GM23338 (cell line): ENCODE measurements at regions not wholly inside any gene's neighbourhood (a gene's known extent, or its start where the extent isn't known, plus 50 kb on each side); places are given as distances from the start of the nearest gene placed in this dataset.
A peak's percentile ranks its signal among the peaks of the same experiment; 100 is the strongest.

Experiments
- ATAC-seq: fragments of 200-7000 bp; cut with Tn5 transposase; 3 replicates; pipeline ENCODE4 v1.9.1; 2020
- DNase-seq: peaks from one replicate; pipeline ENCODE4 v3.0.0-alpha.2; 2015; ENCODE audit warnings: low spot score
- H2AFZ ChIP-seq: fragments of 200-600 bp; sonication (generic); 2 replicates; pipeline ENCODE4 v1.8.0; 2016; ENCODE audit warnings: antibody characterized with exemption, mild to moderate bottlenecking, moderate library complexity
- H3F3A ChIP-seq: fragments of 200-600 bp; sonication (generic); replicated peaks from 2 replicates; pipeline ENCODE4 v1.8.0; 2017; ENCODE audit warnings: antibody characterized with exemption, mixed run types, low read depth
- H3K27ac ChIP-seq: fragments of 200-600 bp; sonication (generic); 2 replicates; pipeline ENCODE4 v1.6.1; 2016; ENCODE audit warnings: low read depth
- H3K27me3 ChIP-seq: fragments of 200-600 bp; sonication (generic); 2 replicates; pipeline ENCODE4 v1.8.0; 2016; ENCODE audit warnings: mild to moderate bottlenecking, mixed run types, moderate library complexity; ENCODE audit not compliant: insufficient read depth
- H3K36me3 ChIP-seq: fragments of 200-600 bp; sonication (generic); 2 replicates; pipeline ENCODE4 v1.8.0; 2016; ENCODE audit warnings: mild to moderate bottlenecking; ENCODE audit not compliant: insufficient read depth
- H3K4me1 ChIP-seq: fragments of 200-600 bp; sonication (generic); 2 replicates; pipeline ENCODE4 v1.8.0; 2016; ENCODE audit warnings: mild to moderate bottlenecking, moderate library complexity; ENCODE audit not compliant: insufficient read depth
- H3K4me2 ChIP-seq: fragments of 200-600 bp; sonication (generic); 2 replicates; pipeline ENCODE4 v1.7.1; 2017; ENCODE audit warnings: mixed run types
- H3K4me3 ChIP-seq: fragments of 200-600 bp; sonication (generic); 2 replicates; pipeline ENCODE4 v1.6.1; 2016; ENCODE audit warnings: mixed run types
- H3K79me2 ChIP-seq: fragments of 200-600 bp; sonication (generic); replicated peaks from 2 replicates; pipeline ENCODE4 v1.8.0; 2017; ENCODE audit warnings: mild to moderate bottlenecking; ENCODE audit not compliant: insufficient read depth
- H3K9me2 ChIP-seq: fragments of 200-600 bp; sonication (generic); 2 replicates; pipeline ENCODE4 v1.8.0; 2017; ENCODE audit not compliant: insufficient read depth
- H4K20me1 ChIP-seq: fragments of 200-600 bp; sonication (generic); replicated peaks from 2 replicates; pipeline ENCODE4 v1.8.0; 2017; ENCODE audit warnings: mild to moderate bottlenecking; ENCODE audit not compliant: insufficient read depth
- H3K27ac Mint-ChIP-seq: 2 replicates; pipeline ENCODE4 v1.8.0; 2020; ENCODE audit warnings: inconsistent platforms, mild to moderate bottlenecking, moderate library complexity, mixed read lengths
- H3K27me3 Mint-ChIP-seq: 3 replicates; pipeline ENCODE4 v1.8.0; 2022; ENCODE audit warnings: low read depth, mild to moderate bottlenecking, moderate library complexity, mixed read lengths, inconsistent platforms; ENCODE audit not compliant: insufficient read depth, poor library complexity
- H3K36me3 Mint-ChIP-seq: 3 replicates; pipeline ENCODE4 v1.8.0; 2021; ENCODE audit warnings: low read depth, mild to moderate bottlenecking, inconsistent platforms, moderate library complexity, mixed read lengths
- H3K4me1 Mint-ChIP-seq: 3 replicates; pipeline ENCODE4 v1.8.0; 2020; ENCODE audit warnings: mild to moderate bottlenecking, inconsistent platforms, mixed read lengths
- H3K4me3 Mint-ChIP-seq: 3 replicates; pipeline ENCODE4 v1.8.0; 2021; ENCODE audit warnings: moderate library complexity, mild to moderate bottlenecking, inconsistent platforms, mixed read lengths
- H3K9me3 Mint-ChIP-seq: 3 replicates; pipeline ENCODE4 v1.8.0; 2020; ENCODE audit warnings: moderate library complexity, mild to moderate bottlenecking, inconsistent platforms, mixed read lengths
- CTCF ChIP-seq, 2 experiments: fragments of 200-600 bp in 1 of 2; sonication (generic) in 1 of 2; conservative IDR thresholded peaks; 2 replicates each; pipeline versions ENCODE4 v1.5.1 to v1.6.1; 2016 to 2017; ENCODE audit warnings: antibody characterized with exemption in 2 of 2, low read depth in 2 of 2, mild to moderate bottlenecking in 2 of 2, moderate library complexity in 1 of 2
- JUNB ChIP-seq: IDR thresholded peaks from one replicate; pipeline ENCODE4 v1.6.1; 2016; ENCODE audit warnings: antibody characterized with exemption; ENCODE audit not compliant: unreplicated experiment
- STAT1 ChIP-seq: IDR thresholded peaks from one replicate; pipeline ENCODE4 v1.6.1; 2016; ENCODE audit warnings: antibody characterized with exemption; ENCODE audit not compliant: unreplicated experiment
- ZNF114 ChIP-seq: fragments of 250-450 bp; sonication (Bioruptor Pico); IDR thresholded peaks from 2 replicates; pipeline ENCODE4 v1.5.0; 2020; ENCODE audit warnings: mild to moderate bottlenecking, moderate library complexity
- TF ChIP-seq, protein P1 (sequence below): fragments of 250-450 bp; sonication (Bioruptor Pico); IDR thresholded peaks from 2 replicates; pipeline ENCODE4 v1.5.0; 2020; ENCODE audit warnings: mild to moderate bottlenecking, moderate library complexity

DNA sequence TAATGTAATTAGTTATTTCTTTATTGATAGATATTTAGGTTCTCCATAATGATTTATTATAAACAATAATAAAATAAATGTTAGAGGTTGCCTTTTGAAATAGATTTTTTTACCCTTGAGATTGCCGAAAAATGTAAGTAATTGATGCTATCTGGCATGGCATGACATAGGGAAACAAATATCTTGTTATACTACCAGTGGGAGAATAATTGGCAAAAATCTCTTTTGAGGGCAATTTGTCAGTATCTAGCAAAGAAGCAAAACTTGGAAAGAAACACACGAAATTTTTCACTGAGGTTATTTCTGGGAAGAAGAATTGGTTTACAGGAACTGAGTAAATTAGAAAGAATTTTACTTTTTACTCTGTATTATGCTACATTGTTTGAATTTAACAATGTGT lies 547.2 kb upstream of the SETBP1 start (continued):
- TF ChIP-seq, protein P1, sequence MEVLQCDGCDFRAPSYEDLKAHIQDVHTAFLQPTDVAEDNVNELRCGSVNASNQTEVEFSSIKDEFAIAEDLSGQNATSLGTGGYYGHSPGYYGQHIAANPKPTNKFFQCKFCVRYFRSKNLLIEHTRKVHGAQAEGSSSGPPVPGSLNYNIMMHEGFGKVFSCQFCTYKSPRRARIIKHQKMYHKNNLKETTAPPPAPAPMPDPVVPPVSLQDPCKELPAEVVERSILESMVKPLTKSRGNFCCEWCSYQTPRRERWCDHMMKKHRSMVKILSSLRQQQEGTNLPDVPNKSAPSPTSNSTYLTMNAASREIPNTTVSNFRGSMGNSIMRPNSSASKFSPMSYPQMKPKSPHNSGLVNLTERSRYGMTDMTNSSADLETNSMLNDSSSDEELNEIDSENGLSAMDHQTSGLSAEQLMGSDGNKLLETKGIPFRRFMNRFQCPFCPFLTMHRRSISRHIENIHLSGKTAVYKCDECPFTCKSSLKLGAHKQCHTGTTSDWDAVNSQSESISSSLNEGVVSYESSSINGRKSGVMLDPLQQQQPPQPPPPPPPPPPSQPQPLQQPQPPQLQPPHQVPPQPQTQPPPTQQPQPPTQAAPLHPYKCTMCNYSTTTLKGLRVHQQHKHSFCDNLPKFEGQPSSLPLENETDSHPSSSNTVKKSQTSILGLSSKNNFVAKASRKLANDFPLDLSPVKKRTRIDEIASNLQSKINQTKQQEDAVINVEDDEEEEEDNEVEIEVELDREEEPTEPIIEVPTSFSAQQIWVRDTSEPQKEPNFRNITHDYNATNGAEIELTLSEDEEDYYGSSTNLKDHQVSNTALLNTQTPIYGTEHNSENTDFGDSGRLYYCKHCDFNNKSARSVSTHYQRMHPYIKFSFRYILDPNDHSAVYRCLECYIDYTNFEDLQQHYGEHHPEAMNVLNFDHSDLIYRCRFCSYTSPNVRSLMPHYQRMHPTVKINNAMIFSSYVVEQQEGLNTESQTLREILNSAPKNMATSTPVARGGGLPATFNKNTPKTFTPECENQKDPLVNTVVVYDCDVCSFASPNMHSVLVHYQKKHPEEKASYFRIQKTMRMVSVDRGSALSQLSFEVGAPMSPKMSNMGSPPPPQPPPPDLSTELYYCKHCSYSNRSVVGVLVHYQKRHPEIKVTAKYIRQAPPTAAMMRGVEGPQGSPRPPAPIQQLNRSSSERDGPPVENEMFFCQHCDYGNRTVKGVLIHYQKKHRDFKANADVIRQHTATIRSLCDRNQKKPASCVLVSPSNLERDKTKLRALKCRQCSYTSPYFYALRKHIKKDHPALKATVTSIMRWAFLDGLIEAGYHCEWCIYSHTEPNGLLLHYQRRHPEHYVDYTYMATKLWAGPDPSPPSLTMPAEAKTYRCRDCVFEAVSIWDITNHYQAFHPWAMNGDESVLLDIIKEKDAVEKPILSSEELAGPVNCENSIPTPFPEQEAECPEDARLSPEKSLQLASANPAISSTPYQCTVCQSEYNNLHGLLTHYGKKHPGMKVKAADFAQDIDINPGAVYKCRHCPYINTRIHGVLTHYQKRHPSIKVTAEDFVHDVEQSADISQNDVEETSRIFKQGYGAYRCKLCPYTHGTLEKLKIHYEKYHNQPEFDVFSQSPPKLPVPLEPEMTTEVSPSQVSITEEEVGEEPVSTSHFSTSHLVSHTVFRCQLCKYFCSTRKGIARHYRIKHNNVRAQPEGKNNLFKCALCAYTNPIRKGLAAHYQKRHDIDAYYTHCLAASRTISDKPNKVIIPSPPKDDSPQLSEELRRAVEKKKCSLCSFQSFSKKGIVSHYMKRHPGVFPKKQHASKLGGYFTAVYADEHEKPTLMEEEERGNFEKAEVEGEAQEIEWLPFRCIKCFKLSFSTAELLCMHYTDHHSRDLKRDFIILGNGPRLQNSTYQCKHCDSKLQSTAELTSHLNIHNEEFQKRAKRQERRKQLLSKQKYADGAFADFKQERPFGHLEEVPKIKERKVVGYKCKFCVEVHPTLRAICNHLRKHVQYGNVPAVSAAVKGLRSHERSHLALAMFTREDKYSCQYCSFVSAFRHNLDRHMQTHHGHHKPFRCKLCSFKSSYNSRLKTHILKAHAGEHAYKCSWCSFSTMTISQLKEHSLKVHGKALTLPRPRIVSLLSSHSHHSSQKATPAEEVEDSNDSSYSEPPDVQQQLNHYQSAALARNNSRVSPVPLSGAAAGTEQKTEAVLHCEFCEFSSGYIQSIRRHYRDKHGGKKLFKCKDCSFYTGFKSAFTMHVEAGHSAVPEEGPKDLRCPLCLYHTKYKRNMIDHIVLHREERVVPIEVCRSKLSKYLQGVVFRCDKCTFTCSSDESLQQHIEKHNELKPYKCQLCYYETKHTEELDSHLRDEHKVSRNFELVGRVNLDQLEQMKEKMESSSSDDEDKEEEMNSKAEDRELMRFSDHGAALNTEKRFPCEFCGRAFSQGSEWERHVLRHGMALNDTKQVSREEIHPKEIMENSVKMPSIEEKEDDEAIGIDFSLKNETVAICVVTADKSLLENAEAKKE = no peak
- TF ChIP-seq CTCF (conservative IDR thresholded peaks at IDR 0.05; ENCODE audit: low read depth in 2 of 2) (no peak), STAT1 (no peak), ZNF114 (CRISPR knock-in tag) (no peak)

GRCh38 chr18:44134447-44134846 lies 546.2 kb upstream of the SETBP1 start:
- Histone ChIP-seq H4K20me1 (no peaks in the 10 kb centered on the region), H3F3A (no peaks in the 10 kb centered on the region), H3K79me2 (no peaks in the 10 kb centered on the region), H3K27me3 (no peaks in the 10 kb centered on the region), H2AFZ (no peak overlapping the region), H3K9me2 (0 out of 2 replicates have a peak, but pooled peaks cover 3% of the 10 kb centered on the region), H3K27ac (no peak overlapping the region), H3K4me1 (no peaks in the 10 kb centered on the region), H3K4me2 (no peak overlapping the region), H3K36me3 (no peaks in the 10 kb centered on the region), H3K4me3 (no peak overlapping the region)
- H3K4me1 Mint-ChIP-seq = 0 out of 3 replicates have a peak, but pooled peaks cover 4% of the 10 kb centered on the region
- no peak overlapping the region for H3K4me3 Mint-ChIP-seq
- no peaks in the 10 kb centered on the region for H3K27me3 Mint-ChIP-seq
- ATAC-seq (no peak), DNase-seq (peak; percentile 6)
- H3K27ac Mint-ChIP-seq = no peak overlapping the region
- peaks cover 3% of the 10 kb centered on the region; the same call in 2 of the 3 replicates for H3K9me3 Mint-ChIP-seq
- H3K36me3 Mint-ChIP-seq = no peaks in the 10 kb centered on the region; the same call in 2 of the 3 replicates
- TF ChIP-seq STAT1 (no peak), ZNF114 (CRISPR knock-in tag) (no peak), JUNB (no peak)
- TF ChIP-seq, protein P1 = no peak
